ENCODE measurements at regions not wholly inside any gene's neighbourhood (a gene's known extent, or its start where the extent isn't known, plus 50 kb on each side); places are given as distances from the start of the nearest gene placed in this dataset.

DNA sequence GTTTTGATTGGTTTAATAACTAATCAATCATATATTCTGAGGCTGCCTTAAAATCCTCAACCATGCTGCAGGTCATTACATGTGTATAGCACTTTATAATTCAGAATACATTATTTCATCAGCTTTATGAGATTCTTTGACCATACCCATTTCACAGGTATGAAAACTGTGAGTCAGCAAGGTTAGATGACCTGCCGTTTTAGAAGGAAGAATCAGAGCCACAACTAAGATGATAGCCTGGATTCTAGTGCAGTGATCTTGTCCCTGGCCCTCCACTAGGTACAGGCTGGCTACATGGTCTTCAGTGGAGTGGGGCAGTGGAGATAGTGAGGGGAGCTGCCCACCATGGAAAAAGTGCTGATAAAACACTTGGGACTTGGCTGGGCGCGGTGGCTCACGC lies 154.4 kb upstream of the MAX start:
- Histone ChIP-seq H3K36me3 (ENCODE audit: control insufficient read depth, insufficient read depth, low read length) (no peaks in the 10 kb centered on the region), H3K4me3 (ENCODE audit: low read depth, low read length) (no peak overlapping the region), H3K27me3 (ENCODE audit: control insufficient read depth, insufficient read depth, low read length) (no peaks in the 10 kb centered on the region)
- DNase-seq (ENCODE audit: low read depth), result no peak
- TF ChIP-seq, protein P1, sequence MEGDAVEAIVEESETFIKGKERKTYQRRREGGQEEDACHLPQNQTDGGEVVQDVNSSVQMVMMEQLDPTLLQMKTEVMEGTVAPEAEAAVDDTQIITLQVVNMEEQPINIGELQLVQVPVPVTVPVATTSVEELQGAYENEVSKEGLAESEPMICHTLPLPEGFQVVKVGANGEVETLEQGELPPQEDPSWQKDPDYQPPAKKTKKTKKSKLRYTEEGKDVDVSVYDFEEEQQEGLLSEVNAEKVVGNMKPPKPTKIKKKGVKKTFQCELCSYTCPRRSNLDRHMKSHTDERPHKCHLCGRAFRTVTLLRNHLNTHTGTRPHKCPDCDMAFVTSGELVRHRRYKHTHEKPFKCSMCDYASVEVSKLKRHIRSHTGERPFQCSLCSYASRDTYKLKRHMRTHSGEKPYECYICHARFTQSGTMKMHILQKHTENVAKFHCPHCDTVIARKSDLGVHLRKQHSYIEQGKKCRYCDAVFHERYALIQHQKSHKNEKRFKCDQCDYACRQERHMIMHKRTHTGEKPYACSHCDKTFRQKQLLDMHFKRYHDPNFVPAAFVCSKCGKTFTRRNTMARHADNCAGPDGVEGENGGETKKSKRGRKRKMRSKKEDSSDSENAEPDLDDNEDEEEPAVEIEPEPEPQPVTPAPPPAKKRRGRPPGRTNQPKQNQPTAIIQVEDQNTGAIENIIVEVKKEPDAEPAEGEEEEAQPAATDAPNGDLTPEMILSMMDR (IDR thresholded peaks at IDR 0.05; ENCODE audit: insufficient read depth, low read length, severe bottlenecking), result no peak
- no peak for FAIRE-seq

DNA sequence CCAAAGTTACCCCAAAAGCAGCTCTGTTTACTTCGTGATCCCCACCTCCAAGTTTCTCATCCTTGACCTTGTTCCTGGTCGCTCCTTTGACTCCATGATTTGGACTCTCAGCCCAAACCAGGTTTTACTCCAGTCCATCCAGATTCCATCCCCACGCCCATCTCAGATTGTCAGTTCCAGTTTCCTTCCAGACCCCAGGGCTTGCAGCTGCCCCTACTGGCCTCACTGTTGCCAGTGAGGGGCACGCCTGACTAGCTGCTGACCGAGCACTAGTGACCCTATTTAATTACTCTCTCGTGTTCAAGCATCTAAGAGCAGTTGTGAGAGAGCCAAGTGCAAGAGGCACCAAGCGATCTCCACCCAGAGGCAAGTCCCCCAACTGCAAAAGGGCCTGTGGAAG lies 155.1 kb upstream of the FUT8 start:
- Histone ChIP-seq H3K27me3 (ENCODE audit: control insufficient read depth, insufficient read depth, low read length) (no peaks in the 10 kb centered on the region), H3K4me3 (ENCODE audit: low read depth, low read length) (no peak overlapping the region), H3K36me3 (ENCODE audit: control insufficient read depth, insufficient read depth, low read length) (no peaks in the 10 kb centered on the region)
- DNase-seq (ENCODE audit: low read depth) (no peak), FAIRE-seq (no peak)
- TF ChIP-seq, protein P1 (IDR thresholded peaks at IDR 0.05; ENCODE audit: insufficient read depth, low read length, severe bottlenecking), result no peak

DNA sequence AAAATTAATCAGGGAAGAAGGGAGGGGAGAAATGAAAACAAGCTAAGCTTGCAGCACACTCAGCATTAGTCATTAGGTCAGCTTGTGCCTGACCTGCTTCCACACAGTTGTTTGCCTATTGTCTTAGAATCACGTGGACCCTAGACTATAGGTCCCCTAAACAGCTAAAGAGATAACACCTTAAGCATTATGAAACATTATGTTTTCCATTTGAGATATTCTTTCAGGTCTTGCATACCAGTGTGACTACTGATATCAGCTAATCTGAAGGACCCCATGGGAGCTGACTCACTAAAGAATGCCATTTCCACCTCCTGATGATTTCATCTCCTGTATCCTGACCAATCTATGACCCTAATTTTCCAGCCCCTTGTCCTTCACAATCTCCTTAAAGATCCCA lies 154.1 kb upstream of the FUT8 start:
- no peaks in the 10 kb centered on the region for H3K27me3 ChIP-seq (ENCODE audit: control insufficient read depth, insufficient read depth, low read length)
- DNase-seq (ENCODE audit: low read depth) (peak; percentile 77), FAIRE-seq (no peak)
- no peaks in the 10 kb centered on the region for H3K36me3 ChIP-seq (ENCODE audit: control insufficient read depth, insufficient read depth, low read length)
- no peak overlapping the region for H3K4me3 ChIP-seq (ENCODE audit: low read depth, low read length)
- TF ChIP-seq, protein P1 (IDR thresholded peaks at IDR 0.05; ENCODE audit: insufficient read depth, low read length, severe bottlenecking), result no peak

DNA sequence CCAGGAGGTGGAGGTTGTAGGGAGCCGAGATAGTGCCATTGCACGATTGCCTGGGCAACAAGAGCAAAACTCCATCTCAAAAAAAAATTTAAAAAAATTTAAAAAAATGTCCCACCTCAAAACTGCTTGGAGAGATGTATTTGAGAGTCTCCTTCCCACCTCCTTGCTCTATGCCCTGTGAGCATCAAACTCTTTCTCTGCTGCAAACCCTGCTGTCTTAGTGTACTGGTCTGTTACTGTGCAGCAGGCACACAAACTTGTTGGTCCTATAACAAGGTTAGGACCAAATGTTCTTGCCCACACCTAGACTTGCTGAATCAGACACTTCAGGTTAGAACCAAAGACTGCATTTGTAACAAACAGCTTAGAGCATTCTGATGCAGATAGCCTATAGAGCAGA lies 153.5 kb upstream of the FUT8 start:
- no peaks in the 10 kb centered on the region for H3K27me3 ChIP-seq (ENCODE audit: control insufficient read depth, insufficient read depth, low read length)
- DNase-seq (ENCODE audit: low read depth) (no peak), FAIRE-seq (no peak)
- H3K4me3 ChIP-seq (ENCODE audit: low read depth, low read length), result no peak overlapping the region
- H3K36me3 ChIP-seq (ENCODE audit: control insufficient read depth, insufficient read depth, low read length), result no peaks in the 10 kb centered on the region
- TF ChIP-seq, protein P1 (IDR thresholded peaks at IDR 0.05; ENCODE audit: insufficient read depth, low read length, severe bottlenecking), result no peak

DNA sequence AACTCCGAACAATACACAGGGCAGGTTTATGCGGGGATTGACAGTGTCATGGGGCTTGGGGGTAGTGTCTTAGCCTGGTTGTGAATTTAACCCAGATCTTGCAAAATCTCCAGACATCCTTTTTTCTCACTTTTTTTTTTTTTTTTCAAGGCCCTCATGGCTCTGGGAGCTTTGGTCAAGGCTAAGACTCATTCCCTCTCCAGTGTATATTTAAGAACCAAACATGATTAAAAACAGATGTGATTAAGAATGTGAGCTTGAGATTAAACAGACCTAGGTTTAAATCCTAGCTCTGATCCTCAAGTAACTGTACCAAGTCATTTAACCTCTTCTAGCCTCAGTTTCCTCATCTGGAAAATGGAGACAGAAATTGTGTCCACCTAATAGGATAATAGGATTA lies 151.7 kb upstream of the FUT8 start:
- H3K4me3 ChIP-seq (ENCODE audit: low read depth, low read length), result no peak overlapping the region
- TF ChIP-seq, protein P1 (IDR thresholded peaks at IDR 0.05; ENCODE audit: insufficient read depth, low read length, severe bottlenecking), result no peak
- no peaks in the 10 kb centered on the region for H3K36me3 ChIP-seq (ENCODE audit: control insufficient read depth, insufficient read depth, low read length)
- FAIRE-seq, result no peak
- no peak for DNase-seq (ENCODE audit: low read depth)
- H3K27me3 ChIP-seq (ENCODE audit: control insufficient read depth, insufficient read depth, low read length), result no peaks in the 10 kb centered on the region

DNA sequence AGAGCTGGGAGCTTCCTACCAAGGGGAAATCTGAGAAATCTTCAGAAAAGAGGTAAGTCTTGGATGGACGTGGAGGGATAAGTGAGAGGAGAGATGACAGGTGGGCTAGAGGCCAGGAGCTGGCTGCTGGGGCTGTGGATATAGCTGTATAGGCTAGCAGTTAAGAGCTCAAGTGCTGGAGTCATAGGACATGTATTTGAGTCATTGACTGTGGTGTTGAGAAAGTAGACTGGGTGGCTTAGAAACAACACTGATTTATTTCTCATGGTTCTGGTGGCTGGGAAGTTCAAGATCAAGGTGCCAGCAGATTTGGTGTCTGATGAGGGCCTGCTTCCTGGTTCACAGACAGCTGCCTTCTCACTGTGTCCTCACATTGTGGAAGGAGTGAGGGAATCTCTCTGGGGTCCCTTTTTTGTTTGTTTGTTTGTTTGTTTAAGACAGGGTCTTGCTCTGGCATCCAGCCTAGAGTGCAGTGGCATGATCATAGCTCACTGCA lies 151.1 kb upstream of the FUT8 start:
- Histone ChIP-seq H3K36me3 (ENCODE audit: control insufficient read depth, insufficient read depth, low read length) (no peaks in the 10 kb centered on the region), H3K4me3 (ENCODE audit: low read depth, low read length) (no peak overlapping the region), H3K27me3 (ENCODE audit: control insufficient read depth, insufficient read depth, low read length) (no peaks in the 10 kb centered on the region)
- DNase-seq (ENCODE audit: low read depth), result no peak
- TF ChIP-seq, protein P1 (IDR thresholded peaks at IDR 0.05; ENCODE audit: insufficient read depth, low read length, severe bottlenecking), result no peak
- FAIRE-seq, result no peak

All from bronchial epithelial cell (primary cell).